ENCODE measurements at regions not wholly inside any gene's neighbourhood (a gene's known extent, or its start where the extent isn't known, plus 50 kb on each side); places are given as distances from the start of the nearest gene placed in this dataset.
"Not testable (repeated sequence)": the region's sequence is repeated elsewhere in the genome, so short reads cannot be mapped to it uniquely, and the experiment has no call there.

GRCh38 chr3:191727338-191727737 is 266.4 kb downstream of the PYDC2 start:
- H3K4me3 Mint-ChIP-seq, result no peak overlapping the region
- no peak for DNase-seq
- peaks cover 0 to 4% (median 2%) of the 10 kb centered on the region in 3 donors for H3K27me3 Mint-ChIP-seq (ENCODE audit: low read depth in 3 of 3)
- H3K9me3 Mint-ChIP-seq, result peaks cover 4 to 46% (median 20%) of the 10 kb centered on the region in 6 donors
- H3K27ac Mint-ChIP-seq, result no peak overlapping the region
- no peaks in the 10 kb centered on the region for H3K4me1 Mint-ChIP-seq
- H3K36me3 Mint-ChIP-seq, result no peaks in the 10 kb centered on the region

GRCh38 chr3:191728186-191728585 is 267.2 kb downstream of the PYDC2 start:
- H3K4me3 Mint-ChIP-seq, result no peak overlapping the region
- no peaks in the 10 kb centered on the region for H3K4me1 Mint-ChIP-seq
- H3K27me3 Mint-ChIP-seq (ENCODE audit: low read depth in 3 of 3), result peaks cover 0 to 4% (median 2%) of the 10 kb centered on the region in 3 donors
- peaks cover 0 to 3% (median 0%) of the 10 kb centered on the region in 3 donors for H3K36me3 Mint-ChIP-seq
- DNase-seq, result no peak
- H3K27ac Mint-ChIP-seq, result no peak overlapping the region
- peaks cover 2 to 55% (median 24%) of the 10 kb centered on the region in 6 donors for H3K9me3 Mint-ChIP-seq

- no peak overlapping the region for H3K27ac Mint-ChIP-seq
- H3K27me3 Mint-ChIP-seq (ENCODE audit: low read depth in 3 of 3), result peaks cover 0 to 2% (median 0%) of the 10 kb centered on the region in 3 donors
- peaks cover 0 to 5% (median 4%) of the 10 kb centered on the region in 3 donors for H3K36me3 Mint-ChIP-seq
- H3K4me3 Mint-ChIP-seq, result no peak overlapping the region
- H3K9me3 Mint-ChIP-seq, result peaks cover 4 to 58% (median 39%) of the 10 kb centered on the region in 6 donors
- no peaks in the 10 kb centered on the region for H3K4me1 Mint-ChIP-seq
- no peak for DNase-seq
Observed at GRCh38 chr3:191737742-191738141, 276.8 kb downstream of the PYDC2 start.

GRCh38 chr3:191740712-191741111 is 279.7 kb downstream of the PYDC2 start:
- Mint-ChIP-seq H3K27me3 (ENCODE audit: low read depth in 3 of 3) (no peaks in the 10 kb centered on the region), H3K27ac (no peak overlapping the region), H3K4me1 (no peaks in the 10 kb centered on the region), H3K9me3 (peaks cover 7 to 64% (median 30%) of the 10 kb centered on the region in 6 donors), H3K4me3 (no peak overlapping the region), H3K36me3 (peaks cover 0 to 9% (median 0%) of the 10 kb centered on the region in 3 donors)
- no peak for DNase-seq

GRCh38 chr3:191741847-191742350 is 280.9 kb downstream of the PYDC2 start:
- DNase-seq; H3K4me1 Mint-ChIP-seq; H3K4me3 Mint-ChIP-seq; H3K27ac Mint-ChIP-seq; H3K36me3 Mint-ChIP-seq; H3K27me3 Mint-ChIP-seq (ENCODE audit: low read depth in 3 of 3): not testable (repeated sequence)
- peaks cover 10 to 64% (median 25%) of the 10 kb centered on the region in 6 donors for H3K9me3 Mint-ChIP-seq

GRCh38 chr3:191743283-191743682 is 282.3 kb downstream of the PYDC2 start:
- peaks cover 0 to 9% (median 0%) of the 10 kb centered on the region in 3 donors for H3K36me3 Mint-ChIP-seq
- H3K9me3 Mint-ChIP-seq, result peaks cover 10 to 70% (median 28%) of the 10 kb centered on the region in 6 donors
- H3K4me1 Mint-ChIP-seq, result no peaks in the 10 kb centered on the region
- no peak for DNase-seq
- no peak overlapping the region for H3K4me3 Mint-ChIP-seq
- no peak overlapping the region for H3K27ac Mint-ChIP-seq
- H3K27me3 Mint-ChIP-seq (ENCODE audit: low read depth in 3 of 3), result peaks cover 0 to 2% (median 0%) of the 10 kb centered on the region in 3 donors

GRCh38 chr3:191750618-191751017 is 289.7 kb downstream of the PYDC2 start:
- Mint-ChIP-seq H3K9me3 (peaks cover 4 to 42% (median 16%) of the 10 kb centered on the region in 6 donors), H3K27me3 (ENCODE audit: low read depth in 3 of 3) (peaks cover 0 to 2% (median 1%) of the 10 kb centered on the region in 3 donors), H3K4me3 (no peak overlapping the region), H3K36me3 (no peaks in the 10 kb centered on the region), H3K4me1 (no peaks in the 10 kb centered on the region), H3K27ac (no peak overlapping the region)
- DNase-seq, result no peak

GRCh38 chr3:191753196-191753595 is 292.2 kb downstream of the PYDC2 start:
- DNase-seq, result no peak
- no peak overlapping the region for H3K27ac Mint-ChIP-seq
- no peak overlapping the region for H3K4me3 Mint-ChIP-seq
- no peaks in the 10 kb centered on the region for H3K4me1 Mint-ChIP-seq
- peaks cover 5 to 37% (median 11%) of the 10 kb centered on the region in 6 donors for H3K9me3 Mint-ChIP-seq
- no peaks in the 10 kb centered on the region for H3K36me3 Mint-ChIP-seq
- peaks cover 0 to 1% (median 0%) of the 10 kb centered on the region in 3 donors for H3K27me3 Mint-ChIP-seq (ENCODE audit: low read depth in 3 of 3)

GRCh38 chr3:191761906-191762305 is 300.9 kb downstream of the PYDC2 start:
- peaks cover 0 to 3% (median 0%) of the 10 kb centered on the region in 3 donors for H3K27me3 Mint-ChIP-seq (ENCODE audit: low read depth in 3 of 3)
- H3K4me1 Mint-ChIP-seq, result no peaks in the 10 kb centered on the region
- H3K36me3 Mint-ChIP-seq, result no peaks in the 10 kb centered on the region
- peaks cover 1 to 49% (median 10%) of the 10 kb centered on the region in 6 donors for H3K9me3 Mint-ChIP-seq
- H3K4me3 Mint-ChIP-seq, result no peak overlapping the region
- H3K27ac Mint-ChIP-seq, result no peak overlapping the region
- DNase-seq, result no peak

GRCh38 chr3:191762323-191762960 is 301.5 kb downstream of the PYDC2 start:
- H3K4me3 Mint-ChIP-seq, result no peak overlapping the region
- H3K27me3 Mint-ChIP-seq (ENCODE audit: low read depth in 3 of 3), result peaks cover 0 to 3% (median 0%) of the 10 kb centered on the region in 3 donors
- H3K36me3 Mint-ChIP-seq, result peaks cover 0 to 2% (median 0%) of the 10 kb centered on the region in 3 donors
- DNase-seq, result no peak
- peaks cover 1 to 50% (median 11%) of the 10 kb centered on the region in 6 donors for H3K9me3 Mint-ChIP-seq
- H3K4me1 Mint-ChIP-seq, result no peaks in the 10 kb centered on the region
- no peak overlapping the region for H3K27ac Mint-ChIP-seq

- Mint-ChIP-seq H3K36me3 (peaks cover 0 to 2% (median 0%) of the 10 kb centered on the region in 3 donors), H3K4me1 (no peaks in the 10 kb centered on the region), H3K27ac (no peak overlapping the region), H3K27me3 (ENCODE audit: low read depth in 3 of 3) (peaks cover 0 to 3% (median 2%) of the 10 kb centered on the region in 3 donors), H3K4me3 (no peak overlapping the region), H3K9me3 (peaks cover 8 to 57% (median 14%) of the 10 kb centered on the region in 6 donors)
- no peak for DNase-seq
Observed at GRCh38 chr3:191768421-191768820, 307.5 kb downstream of the PYDC2 start.

GRCh38 chr3:191770541-191770940 is 309.6 kb downstream of the PYDC2 start:
- Mint-ChIP-seq H3K27ac (no peak overlapping the region), H3K4me1 (no peaks in the 10 kb centered on the region), H3K36me3 (peaks cover 0 to 2% (median 0%) of the 10 kb centered on the region in 3 donors), H3K4me3 (no peak overlapping the region), H3K27me3 (ENCODE audit: low read depth in 3 of 3) (peaks cover 0 to 2% (median 0%) of the 10 kb centered on the region in 3 donors), H3K9me3 (peaks cover 16 to 52% (median 17%) of the 10 kb centered on the region in 6 donors)
- no peak for DNase-seq

- H3K4me1 Mint-ChIP-seq, result no peaks in the 10 kb centered on the region
- no peaks in the 10 kb centered on the region for H3K36me3 Mint-ChIP-seq
- H3K9me3 Mint-ChIP-seq, result peaks cover 20 to 57% (median 21%) of the 10 kb centered on the region in 6 donors
- no peak overlapping the region for H3K27ac Mint-ChIP-seq
- H3K27me3 Mint-ChIP-seq (ENCODE audit: low read depth in 3 of 3), result peaks cover 0 to 2% (median 0%) of the 10 kb centered on the region in 3 donors
- no peak overlapping the region for H3K4me3 Mint-ChIP-seq
- no peak for DNase-seq
Observed at GRCh38 chr3:191774485-191774884, 313.5 kb downstream of the PYDC2 start.

GRCh38 chr3:191775451-191776233 is 314.7 kb downstream of the PYDC2 start:
- Mint-ChIP-seq H3K27me3 (ENCODE audit: low read depth in 3 of 3) (peaks cover 0 to 2% (median 0%) of the 10 kb centered on the region in 3 donors), H3K9me3 (peaks cover 18 to 48% (median 21%) of the 10 kb centered on the region in 6 donors), H3K27ac (no peak overlapping the region), H3K4me3 (no peak overlapping the region), H3K4me1 (no peaks in the 10 kb centered on the region), H3K36me3 (no peaks in the 10 kb centered on the region)
- DNase-seq, result no peak
